ENCODE measurements at regions not wholly inside any gene's neighbourhood (a gene's known extent, or its start where the extent isn't known, plus 50 kb on each side); places are given as distances from the start of the nearest gene placed in this dataset.

GRCh38 chr2:217252181-217252580 is 392.3 kb upstream of the TNP1 start:
- TF ChIP-seq ZSCAN29 (CRISPR knock-in tag; conservative IDR thresholded peaks at IDR 0.05) = no peak
- no peak for TF ChIP-seq DBP (CRISPR knock-in tag; IDR thresholded peaks at IDR 0.05; ENCODE audit: not compliant biosample characterization)
